Stimulated activated CD8-positive, alpha-beta memory T cell treated with anti-CD3 and anti-CD28 coated beads, Interleukin-7, amount 100 ng/mL, for 48 hours (primary cell): ENCODE measurements at regions not wholly inside any gene's neighbourhood (a gene's known extent, or its start where the extent isn't known, plus 50 kb on each side); places are given as distances from the start of the nearest gene placed in this dataset.
"Not testable (repeated sequence)": the region's sequence is repeated elsewhere in the genome, so short reads cannot be mapped to it uniquely, and the experiment has no call there.

Source experiments
- DNase-seq, 2 donors: peaks; one replicate each; pipeline ENCODE4 v3.0.0-alpha.2; 2020; ENCODE audit warnings: low read depth in 1 of 2; ENCODE audit errors: extremely low read depth in 1 of 2

- peak in 1 of 2 donors; percentile 6 for DNase-seq
These were observed 95.6 kb downstream of the RGS2 start for GRCh38 chr1:192904438-192904895.

GRCh38 chr1:192905049-192905448 lies 96.2 kb downstream of the RGS2 start:
- DNase-seq, result no peak

GRCh38 chr1:192906334-192906733 lies 97.5 kb downstream of the RGS2 start:
- DNase-seq, result no peak

- no peak for DNase-seq
These were observed 98.9 kb downstream of the RGS2 start for GRCh38 chr1:192907545-192908243.

- not testable (repeated sequence) for DNase-seq
These were observed 103.2 kb downstream of the RGS2 start for GRCh38 chr1:192911896-192912656.

GRCh38 chr1:192913683-192914082 lies 104.8 kb downstream of the RGS2 start:
- no peak for DNase-seq

GRCh38 chr1:192914092-192914491 lies 105.3 kb downstream of the RGS2 start:
- DNase-seq, result no peak

GRCh38 chr1:192914696-192915095 lies 105.9 kb downstream of the RGS2 start:
- DNase-seq, result no peak

- DNase-seq, result no peak
These were observed 107.2 kb downstream of the RGS2 start for GRCh38 chr1:192916021-192916420.

GRCh38 chr1:192918259-192918658 lies 109.4 kb downstream of the RGS2 start:
- no peak for DNase-seq

- no peak for DNase-seq
These were observed 111.6 kb downstream of the RGS2 start for GRCh38 chr1:192920412-192920811.

- DNase-seq, result no peak
These were observed 116.8 kb downstream of the RGS2 start for GRCh38 chr1:192925609-192926008.

GRCh38 chr1:192926736-192927135 lies 117.9 kb downstream of the RGS2 start:
- no peak for DNase-seq

- DNase-seq, result no peak
These were observed 118.7 kb downstream of the RGS2 start for GRCh38 chr1:192927496-192927895.

GRCh38 chr1:192929597-192929996 lies 120.8 kb downstream of the RGS2 start:
- no peak for DNase-seq

- DNase-seq, result no peak
These were observed 124.9 kb downstream of the RGS2 start for GRCh38 chr1:192933744-192934143.

GRCh38 chr1:192936313-192937018 lies 122.7 kb downstream of the UCHL5 start:
- DNase-seq, result no peak

GRCh38 chr1:192937128-192937527 lies 122.0 kb downstream of the UCHL5 start:
- no peak for DNase-seq

- no peak for DNase-seq
These were observed 119.7 kb downstream of the UCHL5 start for GRCh38 chr1:192939440-192939839.

GRCh38 chr1:192940658-192941057 lies 118.5 kb downstream of the UCHL5 start:
- no peak for DNase-seq

GRCh38 chr1:192941722-192942411 lies 117.3 kb downstream of the UCHL5 start:
- DNase-seq, result no peak
